ENCODE measurements at regions not wholly inside any gene's neighbourhood (a gene's known extent, or its start where the extent isn't known, plus 50 kb on each side); places are given as distances from the start of the nearest gene placed in this dataset.
"Not testable (repeated sequence)": the region's sequence is repeated elsewhere in the genome, so short reads cannot be mapped to it uniquely, and the experiment has no call there.

DNA sequence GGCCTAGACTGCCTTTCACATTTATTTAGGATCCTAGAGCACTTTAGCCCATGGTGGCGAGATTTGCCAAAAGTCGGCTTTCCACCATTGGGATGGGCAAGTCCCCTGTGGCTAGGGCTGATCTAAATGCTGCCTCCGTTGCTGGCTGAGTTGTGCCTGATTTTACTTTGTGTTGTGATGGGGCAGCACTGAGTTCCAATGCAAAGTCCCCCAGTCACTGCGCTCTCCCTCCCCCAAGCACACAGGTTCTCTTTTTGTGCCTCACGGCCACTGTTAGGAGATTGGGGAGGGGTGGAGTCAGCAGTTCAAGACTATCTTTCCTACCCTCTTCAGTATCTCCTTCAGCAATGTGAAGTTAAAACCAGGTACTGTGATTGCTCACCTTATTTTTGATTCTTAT is 66.7 kb upstream of the COX20 start:
- no peak overlapping the region for H3K27ac ChIP-seq (ENCODE audit: low read depth, low read length, poor library complexity, severe bottlenecking)
- no peak overlapping the region for H3K4me3 ChIP-seq (ENCODE audit: low read depth, low read length, poor library complexity, severe bottlenecking)
- no peaks in the 10 kb centered on the region for H3K36me3 ChIP-seq (ENCODE audit: insufficient read depth, low read length, poor library complexity, severe bottlenecking)
- no TSS peak for BruUV-seq (replicated peaks)
- intact Hi-C loops (cut with micrococcal nuclease; ENCODE audit: unreplicated experiment) = no loop called here
- no peak for DNase-seq (ENCODE audit: low spot score)
- no peaks in the 10 kb centered on the region for H3K9me3 ChIP-seq (ENCODE audit: low read depth, low read length, poor library complexity, severe bottlenecking)
- no peaks in the 10 kb centered on the region for H3K4me1 ChIP-seq (ENCODE audit: insufficient read depth, low read length, poor library complexity, severe bottlenecking)
- POLR2A ChIA-PET (ENCODE audit: low non-redundant PET) = no interaction called here
- CTCF ChIA-PET = no interaction called here
- TF ChIP-seq EZH2 (IDR thresholded peaks at IDR 0.05; ENCODE audit: borderline replicate concordance, low read depth, low read length, poor library complexity, severe bottlenecking) = no peak
- TF ChIP-seq, protein P1, sequence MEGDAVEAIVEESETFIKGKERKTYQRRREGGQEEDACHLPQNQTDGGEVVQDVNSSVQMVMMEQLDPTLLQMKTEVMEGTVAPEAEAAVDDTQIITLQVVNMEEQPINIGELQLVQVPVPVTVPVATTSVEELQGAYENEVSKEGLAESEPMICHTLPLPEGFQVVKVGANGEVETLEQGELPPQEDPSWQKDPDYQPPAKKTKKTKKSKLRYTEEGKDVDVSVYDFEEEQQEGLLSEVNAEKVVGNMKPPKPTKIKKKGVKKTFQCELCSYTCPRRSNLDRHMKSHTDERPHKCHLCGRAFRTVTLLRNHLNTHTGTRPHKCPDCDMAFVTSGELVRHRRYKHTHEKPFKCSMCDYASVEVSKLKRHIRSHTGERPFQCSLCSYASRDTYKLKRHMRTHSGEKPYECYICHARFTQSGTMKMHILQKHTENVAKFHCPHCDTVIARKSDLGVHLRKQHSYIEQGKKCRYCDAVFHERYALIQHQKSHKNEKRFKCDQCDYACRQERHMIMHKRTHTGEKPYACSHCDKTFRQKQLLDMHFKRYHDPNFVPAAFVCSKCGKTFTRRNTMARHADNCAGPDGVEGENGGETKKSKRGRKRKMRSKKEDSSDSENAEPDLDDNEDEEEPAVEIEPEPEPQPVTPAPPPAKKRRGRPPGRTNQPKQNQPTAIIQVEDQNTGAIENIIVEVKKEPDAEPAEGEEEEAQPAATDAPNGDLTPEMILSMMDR (conservative IDR thresholded peaks at IDR 0.05; ENCODE audit: low read depth, low read length) = no peak
- H3K27me3 ChIP-seq (replicated peaks; ENCODE audit: insufficient read depth, low read depth, low read length, poor library complexity) = no peaks in the 10 kb centered on the region

DNA sequence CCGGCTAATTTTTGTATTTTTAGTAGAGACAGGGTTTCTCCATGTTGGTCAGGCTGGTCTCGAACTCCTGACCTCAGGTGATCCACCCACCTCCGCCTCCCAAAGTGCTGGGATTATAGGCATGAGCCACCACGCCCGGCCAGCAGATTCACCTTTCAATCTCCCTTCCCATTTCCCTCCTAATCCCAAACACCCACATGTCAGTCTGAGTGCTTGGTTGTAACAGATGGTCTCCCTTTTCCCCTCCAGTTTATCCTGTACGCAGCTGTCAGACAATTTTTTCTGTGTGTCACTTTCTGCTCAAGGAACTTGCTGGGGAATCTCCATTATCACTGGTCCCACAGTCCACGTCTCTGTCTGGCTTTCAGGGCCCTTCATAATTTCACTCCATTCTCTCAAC is 64.9 kb upstream of the COX20 start:
- POLR2A ChIA-PET (ENCODE audit: low non-redundant PET); H3K27me3 ChIP-seq (replicated peaks; ENCODE audit: insufficient read depth, low read depth, low read length, poor library complexity); intact Hi-C loops (cut with micrococcal nuclease; ENCODE audit: unreplicated experiment); H3K27ac ChIP-seq (ENCODE audit: low read depth, low read length, poor library complexity, severe bottlenecking); CTCF ChIA-PET; H3K4me1 ChIP-seq (ENCODE audit: insufficient read depth, low read length, poor library complexity, severe bottlenecking); DNase-seq (ENCODE audit: low spot score); H3K4me3 ChIP-seq (ENCODE audit: low read depth, low read length, poor library complexity, severe bottlenecking); H3K36me3 ChIP-seq (ENCODE audit: insufficient read depth, low read length, poor library complexity, severe bottlenecking); H3K9me3 ChIP-seq (ENCODE audit: low read depth, low read length, poor library complexity, severe bottlenecking); BruUV-seq (replicated peaks): not testable (repeated sequence)

- BruUV-seq (replicated peaks) = no TSS peak
- Histone ChIP-seq H3K36me3 (ENCODE audit: insufficient read depth, low read length, poor library complexity, severe bottlenecking) (no peaks in the 10 kb centered on the region), H3K27me3 (replicated peaks; ENCODE audit: insufficient read depth, low read depth, low read length, poor library complexity) (no peaks in the 10 kb centered on the region), H3K4me1 (ENCODE audit: insufficient read depth, low read length, poor library complexity, severe bottlenecking) (no peaks in the 10 kb centered on the region), H3K4me3 (ENCODE audit: low read depth, low read length, poor library complexity, severe bottlenecking) (no peak overlapping the region), H3K27ac (ENCODE audit: low read depth, low read length, poor library complexity, severe bottlenecking) (no peak overlapping the region), H3K9me3 (ENCODE audit: low read depth, low read length, poor library complexity, severe bottlenecking) (no peaks in the 10 kb centered on the region)
- intact Hi-C loops (cut with micrococcal nuclease; ENCODE audit: unreplicated experiment) = no loop called here
- CTCF ChIA-PET = no interaction called here
- DNase-seq (ENCODE audit: low spot score) = no peak
- TF ChIP-seq, protein P1 (conservative IDR thresholded peaks at IDR 0.05; ENCODE audit: low read depth, low read length) = no peak
- POLR2A ChIA-PET (ENCODE audit: low non-redundant PET) = no interaction called here
Observed at GRCh38 chr1:244773513-244773912, 61.9 kb upstream of the COX20 start.

DNA sequence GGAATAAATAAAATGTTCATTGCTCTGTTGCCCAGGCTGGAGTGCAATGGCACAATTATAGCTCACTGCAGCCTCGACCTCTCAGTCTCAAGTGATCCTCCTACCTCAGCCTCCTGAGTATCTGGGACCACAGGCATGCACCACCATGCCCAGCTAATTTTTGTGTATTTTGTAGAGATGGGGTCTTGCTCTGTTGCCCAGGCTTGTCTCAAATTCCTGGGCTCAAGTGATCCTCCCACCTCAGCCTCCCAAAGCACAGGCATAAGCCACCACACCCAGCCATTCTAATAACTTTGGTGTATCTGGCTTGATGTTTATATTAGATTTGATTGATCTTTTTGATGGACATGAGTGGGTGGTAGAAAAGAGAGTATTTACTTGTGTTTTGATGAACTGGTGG is 58.7 kb upstream of the COX20 start:
- POLR2A ChIA-PET (ENCODE audit: low non-redundant PET); H3K4me3 ChIP-seq (ENCODE audit: low read depth, low read length, poor library complexity, severe bottlenecking); H3K27ac ChIP-seq (ENCODE audit: low read depth, low read length, poor library complexity, severe bottlenecking); intact Hi-C loops (cut with micrococcal nuclease; ENCODE audit: unreplicated experiment); H3K36me3 ChIP-seq (ENCODE audit: insufficient read depth, low read length, poor library complexity, severe bottlenecking); CTCF ChIA-PET; BruUV-seq (replicated peaks); H3K4me1 ChIP-seq (ENCODE audit: insufficient read depth, low read length, poor library complexity, severe bottlenecking); DNase-seq (ENCODE audit: low spot score); H3K27me3 ChIP-seq (replicated peaks; ENCODE audit: insufficient read depth, low read depth, low read length, poor library complexity); H3K9me3 ChIP-seq (ENCODE audit: low read depth, low read length, poor library complexity, severe bottlenecking): not testable (repeated sequence)
